Endothelial cell of umbilical vein (primary cell): ENCODE measurements at regions not wholly inside any gene's neighbourhood (a gene's known extent, or its start where the extent isn't known, plus 50 kb on each side); places are given as distances from the start of the nearest gene placed in this dataset.

ENCODE experiments used
- BruUV-seq: library from RNA; stranded (reverse); fragments of 400-500 nt; replicated peaks from 2 replicates; lab custom pipeline; 2021; lab: Mats Ljungman, UMichigan
- CTCF ChIA-PET: fragments of 300-600, 350-600 bp; sonication (Branson Sonifier 250); formaldehyde crosslinking; loops from one replicate; lab custom pipeline; 2021; ENCODE audit warnings: antibody characterized with exemption, inconsistent platforms; lab: Charles Lee
- POLR2A ChIA-PET: fragments of 300-600, 350-600 bp; sonication (Branson Sonifier 250); formaldehyde crosslinking; loops from one replicate; lab custom pipeline; 2021; ENCODE audit warnings: antibody characterized with exemption, inconsistent platforms; lab: Charles Lee
- DNase-seq: peaks from one replicate; pipeline ENCODE4 v3.0.0-alpha.2; 2011; ENCODE audit warnings: low read depth, low spot score
- FAIRE-seq: peaks from 2 replicates; lab custom pipeline; 2011; peaks lifted over from hg19 to GRCh38; lab: Jason Lieb, UNC
- H2AFZ ChIP-seq: 2 replicates; pipeline ENCODE4 v1.6.0; 2012; ENCODE audit warnings: low read depth, low read length, control low read depth, inconsistent platforms
- H3K27ac ChIP-seq: 2 replicates; pipeline ENCODE4 v1.5.1; 2011; ENCODE audit warnings: low read depth, mild to moderate bottlenecking, control low read depth, low read length, moderate library complexity; ENCODE audit not compliant: insufficient read depth
- H3K27me3 ChIP-seq, 2 experiments: 2 replicates each; pipeline versions ENCODE4 v1.6.0 to v1.6.1; 2011; ENCODE audit warnings: low read length in 2 of 2, mixed read lengths in 1 of 2; ENCODE audit not compliant: control insufficient read depth in 2 of 2, insufficient read depth in 2 of 2
- H3K36me3 ChIP-seq, 2 experiments: 2 replicates in 1 of 2; 3 replicates in 1 of 2; pipeline ENCODE4 v1.5.1; 2011; ENCODE audit warnings: low read length in 2 of 2, mild to moderate bottlenecking in 1 of 2, moderate library complexity in 1 of 2; ENCODE audit not compliant: control insufficient read depth in 2 of 2, insufficient read depth in 2 of 2; ENCODE audit errors: extremely low read depth in 1 of 2
- H3K4me1 ChIP-seq: 3 replicates; pipeline ENCODE4 v1.5.1; 2011; ENCODE audit warnings: mild to moderate bottlenecking, low read length; ENCODE audit not compliant: control insufficient read depth, insufficient read depth; ENCODE audit errors: extremely low read depth
- H3K4me2 ChIP-seq: 2 replicates; pipeline ENCODE4 v1.6.1; 2011; ENCODE audit warnings: low read length, control low read depth, mixed read lengths; ENCODE audit not compliant: insufficient read depth
- H3K4me3 ChIP-seq, 3 experiments: fragments of 200-600 bp in 1 of 3; sonication (generic), shearing (Covaris generic) in 1 of 3; replicated peaks in 1 of 3; 2 replicates each; pipeline ENCODE4 v1.5.1; 2011 to 2016; ENCODE audit warnings: control low read depth in 3 of 3, low read length in 3 of 3, mild to moderate bottlenecking in 2 of 3, inconsistent platforms in 1 of 3, low read depth in 1 of 3, moderate library complexity in 1 of 3; ENCODE audit not compliant: insufficient read depth in 1 of 3
- H3K79me2 ChIP-seq: 2 replicates; pipeline ENCODE4 v1.6.0; 2012; ENCODE audit warnings: low read length, inconsistent platforms; ENCODE audit not compliant: control insufficient read depth, insufficient read depth
- H3K9ac ChIP-seq: replicated peaks from 2 replicates; pipeline ENCODE3; 2011; ENCODE audit warnings: low read length, control low read depth; ENCODE audit not compliant: insufficient read depth; ENCODE audit errors: extremely low read depth
- H3K9me1 ChIP-seq: replicated peaks from 3 replicates; pipeline ENCODE4 v1.6.0; 2011; ENCODE audit warnings: mild to moderate bottlenecking, low read length; ENCODE audit not compliant: control insufficient read depth, insufficient read depth; ENCODE audit errors: extremely low read depth
- H3K9me3 ChIP-seq: replicated peaks from 2 replicates; pipeline ENCODE4 v1.5.1; 2012; ENCODE audit warnings: low read length, inconsistent platforms; ENCODE audit not compliant: control insufficient read depth, insufficient read depth
- H4K20me1 ChIP-seq: replicated peaks from 2 replicates; pipeline ENCODE3; 2011; ENCODE audit warnings: mild to moderate bottlenecking, low read length; ENCODE audit not compliant: control insufficient read depth, insufficient read depth; ENCODE audit errors: extremely low read depth
- EZH2 ChIP-seq: IDR thresholded peaks from 2 replicates; pipeline ENCODE4 v1.6.1; 2012; ENCODE audit warnings: borderline replicate concordance, low read depth, mild to moderate bottlenecking, moderate library complexity, low read length, inconsistent platforms; ENCODE audit not compliant: severe bottlenecking
- FOS ChIP-seq: IDR thresholded peaks from 2 replicates; pipeline ENCODE4 v1.6.1; 2011; ENCODE audit warnings: mild to moderate bottlenecking, low read length, moderate library complexity, borderline replicate concordance; ENCODE audit not compliant: insufficient read depth
- GATA2 ChIP-seq: IDR thresholded peaks from 2 replicates; pipeline ENCODE4 v1.7.0; 2011; ENCODE audit warnings: low read depth, mild to moderate bottlenecking, moderate library complexity, mixed read lengths, low read length; ENCODE audit not compliant: insufficient read length, insufficient read depth
- JUN ChIP-seq: IDR thresholded peaks from 2 replicates; pipeline ENCODE4 v1.6.1; 2011; ENCODE audit warnings: borderline replicate concordance, low read depth; ENCODE audit not compliant: insufficient read length, insufficient read depth
- MYC ChIP-seq: IDR thresholded peaks from one replicate; pipeline ENCODE4 v1.6.1; 2011; ENCODE audit warnings: mild to moderate bottlenecking, low read depth, low read length
- POLR2A ChIP-seq: IDR thresholded peaks from 2 replicates; pipeline ENCODE4 v1.6.1; 2012; ENCODE audit warnings: low read depth, mild to moderate bottlenecking, control low read depth, low read length
- POLR2AphosphoS5 ChIP-seq: IDR thresholded peaks from 2 replicates; pipeline ENCODE4 v1.6.1; 2012; ENCODE audit warnings: low read depth, mild to moderate bottlenecking, control low read depth, low read length, moderate library complexity; ENCODE audit not compliant: insufficient read depth
- dilution Hi-C: fragments of 300-500 bp; cut with MboI; formaldehyde crosslinking; loops from one replicate; pipeline ENCODE4 v1.15.0; 2019; ENCODE audit warnings: low sequenced_read_pairs; ENCODE audit not compliant: extremely low pct_ligation_motif_present
- intact Hi-C: fragments of 100-400 bp; cut with micrococcal nuclease; formaldehyde crosslinking; loops from one replicate; pipeline ENCODE4 v1.10.0; 2022
- TF ChIP-seq, protein P1 (sequence below): IDR thresholded peaks from 2 replicates; pipeline ENCODE4 v1.6.1; 2011; ENCODE audit not compliant: insufficient read depth, insufficient read length
- TF ChIP-seq, protein P2 (sequence below), 2 donors: IDR thresholded peaks; 1 replicate in 1 of 2; 2 replicates in 1 of 2; pipeline ENCODE4 v1.5.1; 2011; ENCODE audit warnings: low read length in 2 of 2, mild to moderate bottlenecking in 2 of 2, moderate library complexity in 2 of 2, control low read depth in 1 of 2, inconsistent platforms in 1 of 2, low read depth in 1 of 2; ENCODE audit not compliant: insufficient read depth in 1 of 2; ENCODE audit errors: extremely low read depth in 1 of 2

DNA sequence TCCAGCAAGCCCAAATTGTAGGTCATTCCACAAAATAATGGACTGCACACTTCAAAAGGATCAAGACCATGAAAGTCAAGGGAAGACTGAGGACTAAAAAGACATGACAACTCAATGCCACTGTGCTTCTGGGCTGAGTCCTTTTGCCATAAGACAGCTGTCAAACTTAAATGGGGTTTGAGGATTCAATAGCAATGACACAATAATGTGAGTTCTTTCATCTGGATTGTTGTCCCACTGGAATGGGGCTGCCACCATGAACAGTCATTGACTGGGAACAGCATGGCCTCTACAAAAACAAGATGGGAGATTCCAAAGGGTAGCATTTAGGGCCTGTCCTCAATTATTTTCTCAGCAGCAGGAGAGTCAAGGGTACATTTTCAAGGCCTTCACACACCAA, 118.5 kb downstream of the EN1 start:
- TF ChIP-seq POLR2A, result no peak
- no peak for TF ChIP-seq POLR2AphosphoS5
- no peak for TF ChIP-seq GATA2
- no peak for TF ChIP-seq EZH2
- TF ChIP-seq, protein P1, sequence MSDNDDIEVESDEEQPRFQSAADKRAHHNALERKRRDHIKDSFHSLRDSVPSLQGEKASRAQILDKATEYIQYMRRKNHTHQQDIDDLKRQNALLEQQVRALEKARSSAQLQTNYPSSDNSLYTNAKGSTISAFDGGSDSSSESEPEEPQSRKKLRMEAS, result no peak
- TF ChIP-seq, protein P2, sequence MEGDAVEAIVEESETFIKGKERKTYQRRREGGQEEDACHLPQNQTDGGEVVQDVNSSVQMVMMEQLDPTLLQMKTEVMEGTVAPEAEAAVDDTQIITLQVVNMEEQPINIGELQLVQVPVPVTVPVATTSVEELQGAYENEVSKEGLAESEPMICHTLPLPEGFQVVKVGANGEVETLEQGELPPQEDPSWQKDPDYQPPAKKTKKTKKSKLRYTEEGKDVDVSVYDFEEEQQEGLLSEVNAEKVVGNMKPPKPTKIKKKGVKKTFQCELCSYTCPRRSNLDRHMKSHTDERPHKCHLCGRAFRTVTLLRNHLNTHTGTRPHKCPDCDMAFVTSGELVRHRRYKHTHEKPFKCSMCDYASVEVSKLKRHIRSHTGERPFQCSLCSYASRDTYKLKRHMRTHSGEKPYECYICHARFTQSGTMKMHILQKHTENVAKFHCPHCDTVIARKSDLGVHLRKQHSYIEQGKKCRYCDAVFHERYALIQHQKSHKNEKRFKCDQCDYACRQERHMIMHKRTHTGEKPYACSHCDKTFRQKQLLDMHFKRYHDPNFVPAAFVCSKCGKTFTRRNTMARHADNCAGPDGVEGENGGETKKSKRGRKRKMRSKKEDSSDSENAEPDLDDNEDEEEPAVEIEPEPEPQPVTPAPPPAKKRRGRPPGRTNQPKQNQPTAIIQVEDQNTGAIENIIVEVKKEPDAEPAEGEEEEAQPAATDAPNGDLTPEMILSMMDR (IDR thresholded peaks at IDR 0.05; ENCODE audit: extremely low read depth in 1 of 2, insufficient read depth in 1 of 2, low read depth in 1 of 2, low read length in 2 of 2), result no peak
- TF ChIP-seq JUN, result no peak
- TF ChIP-seq FOS, result no peak
- no peak for TF ChIP-seq MYC
- no peak overlapping the region for H3K9ac ChIP-seq
- DNase-seq (no peak), FAIRE-seq (no peak)
- ChIA-PET POLR2A (no interaction called here), CTCF (no interaction called here)
- H3K27me3 ChIP-seq, result no peaks in the 10 kb centered on the region
- no peaks in the 10 kb centered on the region for H3K4me1 ChIP-seq
- H3K9me3 ChIP-seq, result no peaks in the 10 kb centered on the region
- H3K27ac ChIP-seq, result no peak overlapping the region
- no peaks in the 10 kb centered on the region for H3K79me2 ChIP-seq
- BruUV-seq, result no TSS peak
- no peak overlapping the region for H2AFZ ChIP-seq
- H3K4me3 ChIP-seq, result no peak overlapping the region
- no peaks in the 10 kb centered on the region for H3K36me3 ChIP-seq
- no peaks in the 10 kb centered on the region for H3K9me1 ChIP-seq
- H4K20me1 ChIP-seq, result no peaks in the 10 kb centered on the region
- intact Hi-C loops, result no loop called here
- H3K4me2 ChIP-seq, result no peak overlapping the region
- dilution Hi-C loops, result no loop called here
